Activated B cell treated with CpG ODN at 0.5 μM for 24 hours (primary cell): ENCODE measurements at regions not wholly inside any gene's neighbourhood (a gene's known extent, or its start where the extent isn't known, plus 50 kb on each side); places are given as distances from the start of the nearest gene placed in this dataset.

ENCODE experiments used
- ATAC-seq: fragments of 200-7000 bp; cut with Tn5 transposase; one replicate; pipeline ENCODE4 v1.10.0; 2021; ENCODE audit warnings: low read depth, mild to moderate bottlenecking, moderate library complexity
- CTCF ChIA-PET: fragments of 350-600 bp; sonication (Branson Sonifier 250); formaldehyde crosslinking; loops from one replicate; lab custom pipeline; 2021; ENCODE audit warnings: antibody characterized with exemption; lab: Charles Lee
- POLR2A ChIA-PET: fragments of 350-600 bp; sonication (Branson Sonifier 250); formaldehyde crosslinking; loops from one replicate; lab custom pipeline; 2021; ENCODE audit warnings: antibody characterized with exemption; lab: Charles Lee
- DNase-seq: peaks from one replicate; pipeline ENCODE4 v3.0.0; 2022
- H3K27ac Mint-ChIP-seq: one replicate; pipeline ENCODE4 v1.8.0; 2020; ENCODE audit warnings: mixed read lengths
- H3K27me3 Mint-ChIP-seq: one replicate; pipeline ENCODE4 v1.8.0; 2021; ENCODE audit warnings: mixed read lengths
- H3K36me3 Mint-ChIP-seq: one replicate; pipeline ENCODE4 v1.8.0; 2021; ENCODE audit warnings: low read depth, mixed read lengths
- H3K4me1 Mint-ChIP-seq: one replicate; pipeline ENCODE4 v1.8.0; 2021; ENCODE audit warnings: mixed read lengths
- H3K4me3 Mint-ChIP-seq: one replicate; pipeline ENCODE4 v1.8.0; 2020; ENCODE audit warnings: mild to moderate bottlenecking, mixed read lengths
- H3K9me3 Mint-ChIP-seq: one replicate; pipeline ENCODE4 v1.8.0; 2020; ENCODE audit warnings: mixed read lengths
- intact Hi-C: fragments of 100-400 bp; cut with micrococcal nuclease; formaldehyde crosslinking; loops from one replicate; pipeline ENCODE4 v1.15.1; 2024
- TF ChIP-seq, protein P1 (sequence below): fragments of 200-600 bp; IDR thresholded peaks from one replicate; pipeline ENCODE4 v1.8.0; 2022; ENCODE audit warnings: antibody characterized with exemption, mild to moderate bottlenecking

DNA sequence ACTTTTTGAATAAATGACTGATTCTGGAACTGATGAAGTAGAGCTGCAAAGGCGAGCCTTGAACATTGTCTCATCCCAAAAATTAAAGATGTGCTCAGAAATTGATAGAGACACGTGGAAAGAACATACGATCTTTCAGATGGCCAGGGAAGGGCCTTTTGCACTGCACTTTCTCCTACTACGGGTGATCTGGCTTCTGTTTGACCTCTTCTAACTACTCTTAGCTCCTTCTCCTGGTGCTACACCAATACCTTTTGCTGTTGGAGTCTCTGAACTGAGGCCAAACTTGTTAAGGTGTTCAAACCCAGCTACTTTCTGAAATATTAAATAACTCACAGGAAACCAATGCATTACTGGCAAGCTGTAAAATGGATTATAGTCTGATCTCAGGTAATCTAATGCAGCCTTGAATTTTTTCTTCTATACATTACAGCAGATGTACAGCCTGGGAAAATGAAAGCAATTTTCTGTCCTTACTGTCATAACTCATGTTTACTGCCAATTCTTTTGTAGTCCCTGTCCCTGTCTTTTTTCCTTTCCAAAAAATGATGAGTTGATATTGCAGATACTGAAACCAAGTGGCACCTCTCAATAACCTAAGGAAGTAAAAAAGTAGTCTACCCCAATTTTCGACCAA, 1086.1 kb upstream of the CNTN5 start:
- Mint-ChIP-seq H3K9me3 (no peaks in the 10 kb centered on the region), H3K4me3 (no peak overlapping the region), H3K27me3 (no peaks in the 10 kb centered on the region), H3K27ac (no peak overlapping the region), H3K36me3 (no peaks in the 10 kb centered on the region), H3K4me1 (no peaks in the 10 kb centered on the region)
- TF ChIP-seq, protein P1, sequence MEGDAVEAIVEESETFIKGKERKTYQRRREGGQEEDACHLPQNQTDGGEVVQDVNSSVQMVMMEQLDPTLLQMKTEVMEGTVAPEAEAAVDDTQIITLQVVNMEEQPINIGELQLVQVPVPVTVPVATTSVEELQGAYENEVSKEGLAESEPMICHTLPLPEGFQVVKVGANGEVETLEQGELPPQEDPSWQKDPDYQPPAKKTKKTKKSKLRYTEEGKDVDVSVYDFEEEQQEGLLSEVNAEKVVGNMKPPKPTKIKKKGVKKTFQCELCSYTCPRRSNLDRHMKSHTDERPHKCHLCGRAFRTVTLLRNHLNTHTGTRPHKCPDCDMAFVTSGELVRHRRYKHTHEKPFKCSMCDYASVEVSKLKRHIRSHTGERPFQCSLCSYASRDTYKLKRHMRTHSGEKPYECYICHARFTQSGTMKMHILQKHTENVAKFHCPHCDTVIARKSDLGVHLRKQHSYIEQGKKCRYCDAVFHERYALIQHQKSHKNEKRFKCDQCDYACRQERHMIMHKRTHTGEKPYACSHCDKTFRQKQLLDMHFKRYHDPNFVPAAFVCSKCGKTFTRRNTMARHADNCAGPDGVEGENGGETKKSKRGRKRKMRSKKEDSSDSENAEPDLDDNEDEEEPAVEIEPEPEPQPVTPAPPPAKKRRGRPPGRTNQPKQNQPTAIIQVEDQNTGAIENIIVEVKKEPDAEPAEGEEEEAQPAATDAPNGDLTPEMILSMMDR: no peak
- DNase-seq: no peak
- intact Hi-C loops: no loop called here
- ChIA-PET CTCF (no interaction called here), POLR2A (no interaction called here)
- no peak for ATAC-seq

DNA sequence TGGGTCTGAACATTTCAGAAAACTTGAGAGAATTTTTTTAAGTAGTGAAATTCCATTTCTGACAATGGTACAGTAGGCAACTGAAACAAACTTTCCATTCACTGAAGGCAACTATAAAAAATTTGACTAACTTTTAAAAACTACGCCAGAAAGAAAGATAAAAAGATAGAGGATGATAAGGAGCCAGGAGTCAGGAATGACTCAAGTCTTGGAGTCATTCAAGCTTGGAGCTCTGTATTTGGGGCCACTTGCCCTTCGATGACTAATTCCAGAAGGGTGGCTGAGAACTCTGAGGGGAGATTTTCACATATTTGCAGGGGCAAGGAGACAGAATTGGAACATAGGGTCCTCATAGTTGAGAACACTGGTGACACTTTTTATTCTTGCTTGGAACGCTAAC, 1083.2 kb upstream of the CNTN5 start:
- H3K36me3 Mint-ChIP-seq: no peaks in the 10 kb centered on the region
- no peaks in the 10 kb centered on the region for H3K4me1 Mint-ChIP-seq
- H3K27ac Mint-ChIP-seq: no peak overlapping the region
- DNase-seq (no peak), ATAC-seq (no peak)
- ChIA-PET POLR2A (no interaction called here), CTCF (no interaction called here)
- H3K9me3 Mint-ChIP-seq: peaks cover 2% of the 10 kb centered on the region
- intact Hi-C loops: no loop called here
- H3K4me3 Mint-ChIP-seq: no peak overlapping the region
- TF ChIP-seq, protein P1: no peak
- no peaks in the 10 kb centered on the region for H3K27me3 Mint-ChIP-seq

DNA sequence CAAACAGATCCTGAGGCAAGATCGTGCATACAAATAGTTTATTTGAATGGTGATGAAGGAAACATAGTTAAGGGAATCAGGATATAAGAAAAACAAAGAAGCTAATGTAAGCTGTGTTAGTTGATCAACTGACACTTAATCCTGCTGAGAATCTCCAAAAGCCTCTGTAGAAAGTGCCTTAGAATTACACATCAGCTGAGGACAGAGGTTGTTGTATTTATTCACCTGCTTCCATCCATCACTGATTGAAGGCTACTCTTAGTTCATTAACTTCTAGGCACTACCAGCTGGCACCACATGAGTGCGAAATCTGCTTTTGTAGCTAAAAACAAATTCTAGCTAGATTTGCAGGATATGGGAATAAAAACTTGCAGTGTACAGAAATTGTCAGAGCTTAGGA, 1082.0 kb upstream of the CNTN5 start:
- no peaks in the 10 kb centered on the region for H3K36me3 Mint-ChIP-seq
- H3K9me3 Mint-ChIP-seq: peaks cover 2% of the 10 kb centered on the region
- no peaks in the 10 kb centered on the region for H3K4me1 Mint-ChIP-seq
- H3K27me3 Mint-ChIP-seq: no peaks in the 10 kb centered on the region
- DNase-seq (no peak), ATAC-seq (no peak)
- TF ChIP-seq, protein P1: no peak
- H3K27ac Mint-ChIP-seq: no peak overlapping the region
- ChIA-PET POLR2A (no interaction called here), CTCF (no interaction called here)
- intact Hi-C loops: no loop called here
- no peak overlapping the region for H3K4me3 Mint-ChIP-seq

DNA sequence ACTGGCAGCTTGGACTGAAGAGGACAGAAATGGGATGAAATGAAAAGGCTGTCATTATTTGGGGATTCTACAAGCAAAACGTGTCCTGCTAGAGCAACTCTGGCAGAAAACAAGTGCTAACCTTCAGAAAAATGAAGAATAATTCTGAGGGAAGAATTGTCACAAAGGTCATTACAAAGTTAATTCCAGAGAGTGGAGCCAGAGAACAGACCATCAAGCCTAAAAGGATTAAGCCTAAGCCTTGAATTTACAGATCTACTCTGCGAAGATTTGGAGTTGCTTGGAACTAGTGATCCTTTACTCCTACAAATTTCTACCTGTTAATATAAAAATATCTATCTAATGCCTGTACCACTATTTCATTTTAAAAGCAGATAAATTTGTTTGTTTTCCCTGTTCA, 1077.3 kb upstream of the CNTN5 start:
- Mint-ChIP-seq H3K27ac (no peak overlapping the region), H3K9me3 (peaks cover 2% of the 10 kb centered on the region), H3K4me3 (no peak overlapping the region), H3K27me3 (no peaks in the 10 kb centered on the region), H3K4me1 (no peaks in the 10 kb centered on the region), H3K36me3 (no peaks in the 10 kb centered on the region)
- DNase-seq: no peak
- intact Hi-C loops: no loop called here
- no peak for ATAC-seq
- TF ChIP-seq, protein P1: no peak
- CTCF ChIA-PET: no interaction called here
- POLR2A ChIA-PET: no interaction called here

DNA sequence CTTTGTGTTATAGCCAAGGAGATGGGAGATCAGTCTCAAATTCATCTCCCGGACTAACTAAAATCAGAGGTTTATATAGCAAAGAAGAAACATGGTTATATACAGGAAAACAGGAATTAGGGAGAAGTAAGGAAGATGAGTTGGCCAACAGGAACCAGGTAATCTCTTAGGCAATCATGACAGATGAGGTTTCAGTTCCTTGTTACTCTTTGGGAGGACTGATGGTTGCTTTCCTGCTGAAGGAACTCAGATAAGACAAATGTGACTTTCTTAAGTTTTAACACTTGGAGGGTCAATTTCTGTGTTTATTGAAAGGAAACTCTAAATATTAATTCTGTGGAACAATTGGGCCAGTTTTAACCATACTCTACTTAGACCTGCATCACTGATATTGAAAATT, 1072.0 kb upstream of the CNTN5 start:
- Mint-ChIP-seq H3K9me3 (peaks cover 9% of the 10 kb centered on the region), H3K36me3 (no peaks in the 10 kb centered on the region)
- CTCF ChIA-PET: no interaction called here

More for the DNA sequence above, 1072.0 kb upstream of the CNTN5 start:
- H3K4me1 Mint-ChIP-seq: no peaks in the 10 kb centered on the region
- H3K27ac Mint-ChIP-seq: no peak overlapping the region
- DNase-seq (no peak), ATAC-seq (no peak)
- TF ChIP-seq, protein P1: no peak
- H3K4me3 Mint-ChIP-seq: no peak overlapping the region
- intact Hi-C loops: no loop called here
- POLR2A ChIA-PET: no interaction called here
- H3K27me3 Mint-ChIP-seq: no peaks in the 10 kb centered on the region
